ENCODE measurements at regions not wholly inside any gene's neighbourhood (a gene's known extent, or its start where the extent isn't known, plus 50 kb on each side); places are given as distances from the start of the nearest gene placed in this dataset.
"Not testable (repeated sequence)": the region's sequence is repeated elsewhere in the genome, so short reads cannot be mapped to it uniquely, and the experiment has no call there.

DNA sequence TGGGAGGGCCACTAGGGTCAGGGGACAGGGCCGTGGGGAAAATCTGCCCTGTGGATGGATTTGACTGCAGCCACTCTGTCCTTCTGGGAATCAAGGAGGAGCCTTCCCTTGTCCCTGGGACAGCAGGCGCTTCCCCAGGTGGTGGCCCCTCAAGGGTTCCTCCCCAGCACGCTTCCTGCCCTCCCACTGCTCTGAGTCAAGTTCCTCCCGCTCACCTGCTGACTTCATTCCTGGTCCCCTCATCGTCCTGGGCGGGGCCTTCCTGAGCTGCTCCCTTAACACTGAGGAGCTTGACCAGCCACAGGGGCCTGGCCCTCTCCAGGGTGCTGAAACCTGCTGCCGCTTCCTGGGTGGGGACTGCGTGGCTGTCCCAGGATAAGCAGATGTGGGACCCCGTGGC, 64.4 kb upstream of the SFSWAP start:
- H3K9me3 ChIP-seq (ENCODE audit: control insufficient read depth, low read depth, low read length); H4K20me1 ChIP-seq (ENCODE audit: control insufficient read depth, extremely low read depth, insufficient read depth, low read length); H3K9ac ChIP-seq (ENCODE audit: control insufficient read depth, extremely low read depth, insufficient read depth, low read length); H3K4me2 ChIP-seq (ENCODE audit: control insufficient read depth, extremely low read depth, insufficient read depth, low read depth, low read length); DNase-seq (ENCODE audit: low read depth, low spot score); H3K9me1 ChIP-seq (ENCODE audit: control insufficient read depth, extremely low read depth, insufficient read depth, low read length); H2AFZ ChIP-seq (ENCODE audit: control insufficient read depth, low read length); FAIRE-seq; H3K36me3 ChIP-seq (ENCODE audit: control insufficient read depth in 2 of 2, extremely low read depth in 1 of 2, insufficient read depth in 2 of 2, low read length in 2 of 2); H3K27ac ChIP-seq (ENCODE audit: control insufficient read depth, insufficient read depth, low read length); H3K4me3 ChIP-seq (ENCODE audit: control insufficient read depth in 2 of 3, extremely low read depth in 1 of 3, insufficient read depth in 2 of 3, low read depth in 1 of 3, low read length in 3 of 3); dilution Hi-C loops (cut with MboI; ENCODE audit: extremely low pct_ligation_motif_present, low sequenced_read_pairs); H3K4me1 ChIP-seq (ENCODE audit: control insufficient read depth, extremely low read depth, insufficient read depth, low read length); H3K79me2 ChIP-seq (ENCODE audit: control insufficient read depth, insufficient read depth, low read length); H3K27me3 ChIP-seq (ENCODE audit: control insufficient read depth, extremely low read depth, insufficient read depth, low read length): not testable (repeated sequence)

DNA sequence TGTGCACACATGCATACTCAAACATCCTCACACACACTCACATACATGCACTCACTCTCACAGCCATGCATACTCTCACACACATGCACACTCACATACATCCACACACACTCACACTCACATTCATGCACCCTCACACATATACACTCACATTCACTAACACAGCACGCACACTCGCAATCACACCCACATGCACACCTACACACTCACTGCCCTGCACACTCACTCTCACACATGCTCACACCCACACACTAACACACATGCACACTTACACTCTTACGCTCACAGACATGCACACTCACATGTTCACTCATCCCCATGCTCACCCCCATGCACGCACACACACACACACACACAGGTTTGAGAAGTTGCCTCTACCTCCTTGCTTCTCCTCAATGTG, 63.2 kb upstream of the SFSWAP start:
- H3K4me2 ChIP-seq (ENCODE audit: control insufficient read depth, extremely low read depth, insufficient read depth, low read depth, low read length) = no peak overlapping the region
- no peak for DNase-seq (ENCODE audit: low read depth, low spot score)
- H3K9ac ChIP-seq (ENCODE audit: control insufficient read depth, extremely low read depth, insufficient read depth, low read length) = no peak overlapping the region
- H4K20me1 ChIP-seq (ENCODE audit: control insufficient read depth, extremely low read depth, insufficient read depth, low read length) = no peaks in the 10 kb centered on the region
- H3K79me2 ChIP-seq (ENCODE audit: control insufficient read depth, insufficient read depth, low read length) = no peaks in the 10 kb centered on the region
- H3K36me3 ChIP-seq (ENCODE audit: control insufficient read depth in 2 of 2, extremely low read depth in 1 of 2, insufficient read depth in 2 of 2, low read length in 2 of 2) = no peaks in the 10 kb centered on the region
- H3K9me1 ChIP-seq (ENCODE audit: control insufficient read depth, extremely low read depth, insufficient read depth, low read length) = no peaks in the 10 kb centered on the region
- H3K27me3 ChIP-seq (ENCODE audit: control insufficient read depth, extremely low read depth, insufficient read depth, low read length) = peaks cover 4% of the 10 kb centered on the region
- no peak overlapping the region for H3K27ac ChIP-seq (ENCODE audit: control insufficient read depth, insufficient read depth, low read length)
- dilution Hi-C loops (cut with MboI; ENCODE audit: extremely low pct_ligation_motif_present, low sequenced_read_pairs) = no loop called here
- no peaks in the 10 kb centered on the region for H3K9me3 ChIP-seq (ENCODE audit: control insufficient read depth, low read depth, low read length)
- no peak overlapping the region for H3K4me3 ChIP-seq (ENCODE audit: control insufficient read depth in 2 of 3, extremely low read depth in 1 of 3, insufficient read depth in 2 of 3, low read depth in 1 of 3, low read length in 3 of 3)
- no peak for TF ChIP-seq EZH2 (IDR thresholded peaks at IDR 0.05; ENCODE audit: low read length)
- TF ChIP-seq, protein P1, sequence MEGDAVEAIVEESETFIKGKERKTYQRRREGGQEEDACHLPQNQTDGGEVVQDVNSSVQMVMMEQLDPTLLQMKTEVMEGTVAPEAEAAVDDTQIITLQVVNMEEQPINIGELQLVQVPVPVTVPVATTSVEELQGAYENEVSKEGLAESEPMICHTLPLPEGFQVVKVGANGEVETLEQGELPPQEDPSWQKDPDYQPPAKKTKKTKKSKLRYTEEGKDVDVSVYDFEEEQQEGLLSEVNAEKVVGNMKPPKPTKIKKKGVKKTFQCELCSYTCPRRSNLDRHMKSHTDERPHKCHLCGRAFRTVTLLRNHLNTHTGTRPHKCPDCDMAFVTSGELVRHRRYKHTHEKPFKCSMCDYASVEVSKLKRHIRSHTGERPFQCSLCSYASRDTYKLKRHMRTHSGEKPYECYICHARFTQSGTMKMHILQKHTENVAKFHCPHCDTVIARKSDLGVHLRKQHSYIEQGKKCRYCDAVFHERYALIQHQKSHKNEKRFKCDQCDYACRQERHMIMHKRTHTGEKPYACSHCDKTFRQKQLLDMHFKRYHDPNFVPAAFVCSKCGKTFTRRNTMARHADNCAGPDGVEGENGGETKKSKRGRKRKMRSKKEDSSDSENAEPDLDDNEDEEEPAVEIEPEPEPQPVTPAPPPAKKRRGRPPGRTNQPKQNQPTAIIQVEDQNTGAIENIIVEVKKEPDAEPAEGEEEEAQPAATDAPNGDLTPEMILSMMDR (optimal IDR thresholded peaks at IDR 0.05 in 1 of 3, IDR thresholded peaks at IDR 0.05 in 1 of 3, conservative IDR thresholded peaks at IDR 0.05 in 1 of 3; ENCODE audit: extremely low read depth in 1 of 3, insufficient read depth in 2 of 3, low read length in 3 of 3) = no peak
- H3K4me1 ChIP-seq (ENCODE audit: control insufficient read depth, extremely low read depth, insufficient read depth, low read length) = no peaks in the 10 kb centered on the region
- no peak overlapping the region for H2AFZ ChIP-seq (ENCODE audit: control insufficient read depth, low read length)
- no peak for FAIRE-seq

DNA sequence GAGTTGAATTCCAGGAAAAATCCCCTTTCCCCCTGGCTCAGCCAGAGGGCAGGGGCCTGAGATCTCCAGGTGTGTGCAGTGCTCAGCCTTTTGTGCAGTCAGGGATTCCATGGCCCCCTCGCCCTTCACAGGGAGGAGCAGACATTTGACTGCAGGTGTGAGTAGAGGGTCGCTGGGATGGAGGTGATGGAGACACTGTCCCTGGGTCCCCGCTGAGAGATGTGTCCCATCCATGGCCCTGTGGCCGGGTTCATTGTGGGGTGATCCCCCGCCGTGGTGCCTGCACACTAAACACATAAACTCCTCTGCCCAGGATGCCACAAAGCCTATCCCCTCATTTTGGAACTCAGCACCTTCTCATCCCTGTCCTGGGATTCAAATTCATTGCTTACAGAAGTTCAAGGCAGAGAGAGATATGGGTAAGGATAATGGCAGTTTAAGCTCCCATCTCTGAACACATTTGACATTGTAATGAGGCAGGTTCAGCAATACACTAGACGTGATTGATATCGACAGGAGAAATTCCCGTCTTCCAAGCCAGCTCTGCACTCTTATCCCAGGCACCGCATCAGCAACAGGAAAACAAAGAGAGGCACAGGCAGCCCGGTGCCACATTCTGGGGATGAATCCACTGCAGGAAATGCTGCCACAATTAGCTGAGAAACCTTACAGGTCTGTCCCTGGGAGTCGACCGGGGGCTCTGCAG, 55.3 kb upstream of the SFSWAP start:
- dilution Hi-C loops (cut with MboI; ENCODE audit: extremely low pct_ligation_motif_present, low sequenced_read_pairs); H3K27me3 ChIP-seq (ENCODE audit: control insufficient read depth, extremely low read depth, insufficient read depth, low read length); H3K9me3 ChIP-seq (ENCODE audit: control insufficient read depth, low read depth, low read length); FAIRE-seq; H3K36me3 ChIP-seq (ENCODE audit: control insufficient read depth in 2 of 2, extremely low read depth in 1 of 2, insufficient read depth in 2 of 2, low read length in 2 of 2); H3K79me2 ChIP-seq (ENCODE audit: control insufficient read depth, insufficient read depth, low read length); DNase-seq (ENCODE audit: low read depth, low spot score); H3K27ac ChIP-seq (ENCODE audit: control insufficient read depth, insufficient read depth, low read length); H3K9ac ChIP-seq (ENCODE audit: control insufficient read depth, extremely low read depth, insufficient read depth, low read length); H2AFZ ChIP-seq (ENCODE audit: control insufficient read depth, low read length); H3K9me1 ChIP-seq (ENCODE audit: control insufficient read depth, extremely low read depth, insufficient read depth, low read length); H4K20me1 ChIP-seq (ENCODE audit: control insufficient read depth, extremely low read depth, insufficient read depth, low read length); H3K4me3 ChIP-seq (ENCODE audit: control insufficient read depth in 2 of 3, extremely low read depth in 1 of 3, insufficient read depth in 2 of 3, low read depth in 1 of 3, low read length in 3 of 3); H3K4me2 ChIP-seq (ENCODE audit: control insufficient read depth, extremely low read depth, insufficient read depth, low read depth, low read length); H3K4me1 ChIP-seq (ENCODE audit: control insufficient read depth, extremely low read depth, insufficient read depth, low read length): not testable (repeated sequence)

DNA sequence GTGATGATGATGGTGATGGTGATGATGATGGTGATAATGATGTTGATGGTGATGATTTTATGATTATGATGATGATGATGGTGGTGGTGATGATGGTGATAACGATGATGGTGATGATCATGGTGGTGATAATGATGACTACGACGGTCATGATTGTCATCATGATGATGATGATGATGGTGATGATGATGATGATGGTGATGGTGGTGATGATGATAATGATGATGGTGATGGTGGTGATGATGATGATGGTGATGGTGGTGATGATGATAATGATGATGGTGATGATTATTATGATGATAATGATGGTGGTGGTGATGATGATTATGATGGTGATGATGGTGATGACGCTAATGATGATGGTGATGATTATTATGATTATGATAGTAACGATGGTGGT, 54.1 kb upstream of the SFSWAP start:
- H4K20me1 ChIP-seq (ENCODE audit: control insufficient read depth, extremely low read depth, insufficient read depth, low read length); FAIRE-seq; H3K9me3 ChIP-seq (ENCODE audit: control insufficient read depth, low read depth, low read length); H3K4me2 ChIP-seq (ENCODE audit: control insufficient read depth, extremely low read depth, insufficient read depth, low read depth, low read length); dilution Hi-C loops (cut with MboI; ENCODE audit: extremely low pct_ligation_motif_present, low sequenced_read_pairs); H3K79me2 ChIP-seq (ENCODE audit: control insufficient read depth, insufficient read depth, low read length); H3K9me1 ChIP-seq (ENCODE audit: control insufficient read depth, extremely low read depth, insufficient read depth, low read length); H3K27ac ChIP-seq (ENCODE audit: control insufficient read depth, insufficient read depth, low read length); H3K36me3 ChIP-seq (ENCODE audit: control insufficient read depth in 2 of 2, extremely low read depth in 1 of 2, insufficient read depth in 2 of 2, low read length in 2 of 2); H3K4me1 ChIP-seq (ENCODE audit: control insufficient read depth, extremely low read depth, insufficient read depth, low read length); H3K9ac ChIP-seq (ENCODE audit: control insufficient read depth, extremely low read depth, insufficient read depth, low read length); H2AFZ ChIP-seq (ENCODE audit: control insufficient read depth, low read length); DNase-seq (ENCODE audit: low read depth, low spot score); H3K4me3 ChIP-seq (ENCODE audit: control insufficient read depth in 2 of 3, extremely low read depth in 1 of 3, insufficient read depth in 2 of 3, low read depth in 1 of 3, low read length in 3 of 3); H3K27me3 ChIP-seq (ENCODE audit: control insufficient read depth, extremely low read depth, insufficient read depth, low read length): not testable (repeated sequence)

All from keratinocyte (primary cell).